GM18951 (cell line): ENCODE measurements at regions not wholly inside any gene's neighbourhood (a gene's known extent, or its start where the extent isn't known, plus 50 kb on each side); places are given as distances from the start of the nearest gene placed in this dataset.

Experiments used
- POLR2A ChIP-seq: IDR thresholded peaks from 4 replicates; pipeline ENCODE4 v1.6.1; 2011; ENCODE audit warnings: mild to moderate bottlenecking; ENCODE audit not compliant: insufficient read length, insufficient read depth; ENCODE audit errors: extremely low read depth
- in situ Hi-C: fragments of 300-500 bp; cut with MboI; formaldehyde crosslinking; loops from one replicate; pipeline ENCODE4 v1.12.0; 2022; ENCODE audit warnings: low sequenced_read_pairs, mixed read lengths, inconsistent platforms; ENCODE audit not compliant: unreplicated experiment

GRCh38 chr2:51335087-51336058 lies 303.4 kb upstream of the NRXN1 start:
- in situ Hi-C loops = no loop called here
- TF ChIP-seq POLR2A = no peak

DNA sequence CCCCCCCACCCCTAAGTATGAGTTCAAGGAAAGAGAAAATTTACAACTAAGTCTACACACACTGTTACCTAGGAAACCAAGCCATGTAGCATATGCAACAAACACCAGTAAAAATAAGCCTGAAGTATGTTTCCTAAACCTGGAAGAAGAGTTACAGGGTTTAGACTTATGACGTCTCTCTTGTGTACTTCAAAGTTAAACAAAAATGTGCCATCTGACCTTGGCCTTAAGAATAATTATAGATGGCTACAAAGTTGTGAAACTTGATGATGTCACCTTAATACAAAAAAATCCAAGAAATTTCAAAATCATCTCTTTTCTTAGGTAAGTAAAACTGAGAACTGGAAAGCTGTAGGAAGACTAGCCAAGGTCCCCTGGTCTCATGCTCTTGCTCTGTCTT lies 297.6 kb upstream of the NRXN1 start:
- in situ Hi-C loops = no loop called here
- TF ChIP-seq POLR2A = no peak

GRCh38 chr2:51324051-51324450 lies 292.1 kb upstream of the NRXN1 start:
- in situ Hi-C loops = no loop called here
- TF ChIP-seq POLR2A = no peak

DNA sequence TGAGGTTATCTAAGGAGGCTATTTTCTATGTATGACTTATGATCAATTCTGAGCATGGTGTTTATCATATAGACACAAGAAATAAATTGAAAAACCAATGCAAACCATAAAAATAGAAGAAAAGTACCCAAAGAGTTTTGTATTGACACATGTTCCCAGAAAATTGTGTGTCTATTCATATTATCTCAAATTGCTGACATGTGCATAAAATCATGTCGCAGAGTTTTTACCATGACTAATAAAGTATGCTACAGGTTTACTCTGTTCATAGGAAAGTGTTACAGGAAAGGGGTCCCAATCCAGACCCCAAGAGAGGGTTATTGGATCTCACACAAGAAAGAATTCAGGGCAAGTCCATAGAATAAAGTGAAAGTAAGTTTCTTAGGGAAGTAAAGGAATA lies 290.7 kb upstream of the NRXN1 start:
- TF ChIP-seq POLR2A = no peak
- in situ Hi-C loops = no loop called here

DNA sequence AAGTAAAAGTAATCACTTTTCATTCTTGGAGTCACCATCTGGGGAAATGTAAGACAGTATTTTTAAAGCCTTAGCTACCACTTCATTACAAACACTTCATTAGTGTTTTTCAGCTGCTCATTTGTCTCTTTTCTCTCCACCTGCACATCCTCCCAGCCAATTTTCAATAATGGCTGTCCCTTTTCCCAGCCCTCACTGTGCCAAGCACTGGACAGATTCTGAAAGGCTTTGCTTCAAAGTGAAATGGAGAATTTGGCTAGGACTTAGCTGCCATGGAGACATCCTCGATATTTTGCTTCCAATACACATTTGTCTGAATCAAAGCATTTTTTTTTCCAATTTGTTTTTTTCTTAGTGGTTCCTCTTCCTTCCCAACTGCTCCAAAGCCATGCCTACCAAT lies 272.4 kb upstream of the NRXN1 start:
- in situ Hi-C loops = no loop called here

GRCh38 chr2:51301381-51301780 lies 269.4 kb upstream of the NRXN1 start:
- TF ChIP-seq POLR2A = no peak
- in situ Hi-C loops = no loop called here

More for the DNA sequence above, 272.4 kb upstream of the NRXN1 start:
- TF ChIP-seq POLR2A = no peak

- TF ChIP-seq POLR2A = no peak
- in situ Hi-C loops = no loop called here
These were observed 267.4 kb upstream of the NRXN1 start for GRCh38 chr2:51299370-51299769.

DNA sequence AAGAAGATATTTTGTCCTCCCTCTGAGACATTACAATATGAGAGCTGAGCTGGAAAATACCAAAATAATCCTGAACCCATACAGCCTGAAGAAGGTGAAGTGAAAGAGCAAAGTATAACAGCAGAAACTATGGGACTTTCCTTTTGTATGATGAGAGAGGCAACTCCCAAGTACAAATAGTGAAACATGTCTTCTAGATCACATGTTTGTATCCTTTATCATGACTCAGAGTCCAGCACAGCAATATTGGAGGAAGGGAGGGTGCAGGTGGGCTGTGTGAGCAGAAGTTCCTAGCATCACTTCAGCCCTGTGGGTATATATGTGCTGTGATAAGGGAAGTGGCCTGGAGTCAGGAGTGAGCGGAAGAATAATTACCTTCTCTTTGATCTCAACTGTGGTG lies 265.6 kb upstream of the NRXN1 start:
- TF ChIP-seq POLR2A = no peak
- in situ Hi-C loops = no loop called here

DNA sequence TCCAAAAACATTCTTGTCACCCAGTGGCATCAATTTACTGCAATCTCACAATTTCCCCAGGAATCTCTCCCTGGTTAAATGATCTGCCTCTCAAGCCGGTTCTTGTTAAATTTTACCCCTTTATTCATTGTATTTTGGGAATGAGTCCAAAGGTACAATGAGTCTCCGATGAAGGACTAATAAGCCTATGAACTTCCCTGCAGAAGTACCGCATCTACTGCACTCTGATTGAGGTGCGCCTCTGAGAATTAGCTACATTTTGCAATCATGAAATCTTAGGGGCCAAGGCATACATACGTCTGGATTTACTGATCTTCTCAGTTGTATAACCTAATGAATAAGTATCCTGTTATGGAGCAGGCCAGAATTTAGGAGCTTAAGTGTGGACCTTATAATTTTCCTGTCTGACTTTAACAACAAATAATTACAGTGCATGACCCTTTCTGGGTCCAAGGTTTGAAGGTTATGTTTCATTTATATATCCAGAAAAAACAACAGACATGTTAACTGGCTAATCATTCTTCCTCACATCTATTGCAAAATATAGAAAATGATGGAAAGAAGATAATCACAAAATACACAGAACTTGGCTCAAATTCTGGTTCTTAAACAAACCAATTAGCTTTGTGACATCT lies 261.8 kb upstream of the NRXN1 start:
- TF ChIP-seq POLR2A = no peak
- in situ Hi-C loops = no loop called here

DNA sequence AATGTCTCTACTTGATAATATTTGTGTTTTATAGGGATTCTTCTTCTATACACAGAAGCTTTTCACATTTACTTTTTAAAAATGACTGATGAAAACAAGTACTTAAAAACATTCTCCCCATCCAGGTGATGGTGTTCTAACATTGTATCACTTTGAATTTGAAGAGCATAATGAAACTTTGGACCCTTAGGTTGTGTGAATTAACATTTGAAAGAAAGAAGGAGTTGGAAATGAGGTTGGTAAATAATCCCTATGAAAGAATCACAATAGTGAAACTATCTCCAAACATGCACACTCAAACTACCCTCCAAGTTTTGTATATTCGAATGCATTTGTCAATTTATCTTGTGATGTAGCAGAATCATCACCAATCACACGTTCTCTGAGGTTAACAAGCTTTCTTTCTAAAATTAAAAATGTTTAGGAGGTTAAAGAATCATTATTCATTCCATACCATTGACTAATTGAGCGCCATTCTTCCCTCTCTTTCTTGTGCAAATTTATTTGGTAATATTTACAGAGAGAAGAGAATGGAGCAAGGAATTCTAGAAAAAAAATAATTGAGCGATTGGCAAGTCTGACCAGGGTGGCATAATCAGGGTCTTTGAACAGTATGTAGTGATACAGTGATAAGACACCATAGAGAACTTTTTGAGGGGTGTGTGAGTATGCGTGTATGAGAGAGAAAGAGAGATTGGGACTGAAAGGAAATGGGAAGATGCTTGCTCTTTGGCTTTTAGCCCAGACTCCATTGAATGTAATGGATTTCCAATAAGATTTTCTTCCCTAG lies 260.0 kb upstream of the NRXN1 start:
- in situ Hi-C loops = no loop called here
- TF ChIP-seq POLR2A = no peak

- in situ Hi-C loops = no loop called here
- no peak for TF ChIP-seq POLR2A
These were observed 258.8 kb upstream of the NRXN1 start for GRCh38 chr2:51290725-51291124.

GRCh38 chr2:51289045-51289444 lies 257.1 kb upstream of the NRXN1 start:
- in situ Hi-C loops = no loop called here
- TF ChIP-seq POLR2A = no peak

- TF ChIP-seq POLR2A = no peak
These were observed 236.3 kb upstream of the NRXN1 start for GRCh38 chr2:51268191-51268590.

More at GRCh38 chr2:51268191-51268590, 236.3 kb upstream of the NRXN1 start:
- in situ Hi-C loops = no loop called here
